NCI-H1092 treated with DMSO at 0.1 percent for 48 hours (cell line): ENCODE measurements at regions not wholly inside any gene's neighbourhood (a gene's known extent, or its start where the extent isn't known, plus 50 kb on each side); places are given as distances from the start of the nearest gene placed in this dataset.
"Not testable (repeated sequence)": the region's sequence is repeated elsewhere in the genome, so short reads cannot be mapped to it uniquely, and the experiment has no call there.

Experiments used
- DNase-seq: peaks from one replicate; lab custom pipeline; 2025; lab: John Stamatoyannopoulos, UW

GRCh38 chr17:31678431-31678830 lies 180.6 kb downstream of the COPRS start:
- no peak for DNase-seq

GRCh38 chr17:31677681-31678080 lies 181.4 kb downstream of the COPRS start:
- DNase-seq, result no peak

- no peak for DNase-seq
Observed at GRCh38 chr17:31677036-31677435, 182.0 kb downstream of the COPRS start.

GRCh38 chr17:31675392-31675791 lies 183.7 kb downstream of the COPRS start:
- DNase-seq, result not testable (repeated sequence)

- no peak for DNase-seq
Observed at GRCh38 chr17:31674717-31675349, 184.2 kb downstream of the COPRS start.

GRCh38 chr17:31674305-31674704 lies 184.7 kb downstream of the COPRS start:
- DNase-seq, result no peak

- no peak for DNase-seq
Observed at GRCh38 chr17:31673076-31673475, 186.0 kb downstream of the COPRS start.

GRCh38 chr17:31672161-31672819 lies 186.8 kb downstream of the COPRS start:
- DNase-seq, result no peak

- DNase-seq, result no peak
Observed at GRCh38 chr17:31663576-31663975, 195.5 kb downstream of the COPRS start.

GRCh38 chr17:31660684-31661083 lies 198.4 kb downstream of the COPRS start:
- DNase-seq, result no peak

- DNase-seq, result no peak
Observed at GRCh38 chr17:31657876-31658275, 201.2 kb downstream of the COPRS start.

- no peak for DNase-seq
Observed at GRCh38 chr17:31654936-31655335, 204.1 kb downstream of the COPRS start.

GRCh38 chr17:31653691-31654090 lies 205.4 kb downstream of the COPRS start:
- no peak for DNase-seq

GRCh38 chr17:31650756-31651520 lies 208.1 kb downstream of the COPRS start:
- no peak for DNase-seq

- DNase-seq, result no peak
Observed at GRCh38 chr17:31649302-31649701, 209.7 kb downstream of the COPRS start.

GRCh38 chr17:31647661-31648060 lies 211.4 kb downstream of the COPRS start:
- DNase-seq, result no peak

GRCh38 chr17:31646642-31647041 lies 212.4 kb downstream of the COPRS start:
- DNase-seq, result no peak

GRCh38 chr17:31645351-31645750 lies 213.7 kb downstream of the COPRS start:
- no peak for DNase-seq

- no peak for DNase-seq
Observed at GRCh38 chr17:31631766-31632165, 227.3 kb downstream of the COPRS start.

- DNase-seq, result not testable (repeated sequence)
Observed at GRCh38 chr17:31630866-31631265, 228.2 kb downstream of the COPRS start.

- no peak for DNase-seq
Observed at GRCh38 chr17:31629696-31630470, 229.2 kb downstream of the COPRS start.

- no peak for DNase-seq
Observed at GRCh38 chr17:31627960-31628359, 231.1 kb downstream of the COPRS start.
